Endothelial cell (in vitro differentiated cells): ENCODE measurements at regions not wholly inside any gene's neighbourhood (a gene's known extent, or its start where the extent isn't known, plus 50 kb on each side); places are given as distances from the start of the nearest gene placed in this dataset.
"Not testable (repeated sequence)": the region's sequence is repeated elsewhere in the genome, so short reads cannot be mapped to it uniquely, and the experiment has no call there.

Experiments
- DNase-seq: peaks from one replicate; pipeline ENCODE4 v3.0.0; 2021; ENCODE audit warnings: low spot score
- H3K27ac Mint-ChIP-seq: one replicate; pipeline ENCODE4 v1.8.0; 2021; ENCODE audit warnings: mixed read lengths, inconsistent platforms; ENCODE audit not compliant: unreplicated experiment
- H3K27me3 Mint-ChIP-seq: one replicate; pipeline ENCODE4 v1.8.0; 2021; ENCODE audit warnings: mild to moderate bottlenecking, moderate library complexity, mixed read lengths, inconsistent platforms; ENCODE audit not compliant: unreplicated experiment
- H3K36me3 Mint-ChIP-seq: one replicate; pipeline ENCODE4 v1.8.0; 2021; ENCODE audit warnings: mild to moderate bottlenecking, low read depth, mixed read lengths, inconsistent platforms; ENCODE audit not compliant: unreplicated experiment
- H3K4me1 Mint-ChIP-seq: one replicate; pipeline ENCODE4 v1.8.0; 2021; ENCODE audit warnings: mild to moderate bottlenecking, mixed read lengths, inconsistent platforms; ENCODE audit not compliant: unreplicated experiment
- H3K4me3 Mint-ChIP-seq: one replicate; pipeline ENCODE4 v1.8.0; 2021; ENCODE audit warnings: mild to moderate bottlenecking, mixed read lengths, inconsistent platforms; ENCODE audit not compliant: unreplicated experiment
- H3K9me3 Mint-ChIP-seq: one replicate; pipeline ENCODE4 v1.8.0; 2021; ENCODE audit warnings: mixed read lengths, inconsistent platforms; ENCODE audit not compliant: unreplicated experiment
- CTCF ChIP-seq: fragments of 200-600 bp; sonication (generic); IDR thresholded peaks from one replicate; pipeline ENCODE4 v1.5.0; 2021; ENCODE audit warnings: antibody characterized with exemption; ENCODE audit not compliant: unreplicated experiment

DNA sequence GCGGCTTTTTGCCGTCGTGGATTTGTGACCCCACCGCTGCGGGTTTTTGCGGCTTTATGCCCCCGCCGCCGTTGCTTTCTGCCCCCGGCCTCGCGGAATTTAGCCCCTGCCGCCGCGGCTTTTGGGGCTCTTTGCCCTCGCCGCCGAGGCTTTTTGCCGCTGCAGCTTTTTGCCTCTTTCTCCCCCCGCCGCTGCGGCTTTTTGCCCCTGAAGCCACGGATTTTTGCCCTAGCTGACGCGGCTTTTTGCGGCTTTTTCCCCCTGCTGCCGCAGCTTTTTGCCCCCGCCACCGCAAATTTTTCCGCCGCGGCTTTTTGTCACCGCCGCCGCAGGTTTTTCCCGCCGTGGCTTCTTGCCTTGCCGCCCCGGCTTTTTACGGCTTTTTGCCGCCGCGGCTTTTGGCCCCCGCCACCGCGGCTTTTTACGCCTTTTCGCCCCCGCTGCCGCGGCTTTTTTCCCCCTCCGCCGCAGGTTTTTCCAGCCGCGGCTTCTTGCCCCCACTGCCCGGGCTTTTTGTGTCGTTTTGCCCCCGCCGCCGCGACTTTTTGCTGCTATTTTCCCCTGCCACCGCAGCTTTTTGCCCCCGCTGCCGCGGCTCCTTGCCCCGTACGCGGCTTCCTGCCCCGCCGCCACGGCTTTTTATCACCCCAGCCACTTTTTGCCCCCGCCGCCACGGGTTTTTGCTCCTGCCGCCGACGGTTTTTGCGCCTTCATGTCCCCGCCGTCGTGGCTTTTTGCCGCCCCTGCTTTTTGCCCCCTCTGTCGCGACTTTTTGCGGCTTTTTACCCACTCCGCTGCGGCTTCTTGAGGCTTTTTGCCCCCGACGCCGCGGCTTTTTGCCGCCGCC, 3933.6 kb downstream of the SRGAP2C start:
- Mint-ChIP-seq H3K36me3 (peaks cover 6% of the 10 kb centered on the region), H3K4me1 (no peaks in the 10 kb centered on the region), H3K27me3 (peaks cover 4% of the 10 kb centered on the region), H3K4me3 (no peak overlapping the region), H3K27ac (no peak overlapping the region), H3K9me3 (peaks cover 12% of the 10 kb centered on the region)
- DNase-seq = no peak
- no peak for TF ChIP-seq CTCF

DNA sequence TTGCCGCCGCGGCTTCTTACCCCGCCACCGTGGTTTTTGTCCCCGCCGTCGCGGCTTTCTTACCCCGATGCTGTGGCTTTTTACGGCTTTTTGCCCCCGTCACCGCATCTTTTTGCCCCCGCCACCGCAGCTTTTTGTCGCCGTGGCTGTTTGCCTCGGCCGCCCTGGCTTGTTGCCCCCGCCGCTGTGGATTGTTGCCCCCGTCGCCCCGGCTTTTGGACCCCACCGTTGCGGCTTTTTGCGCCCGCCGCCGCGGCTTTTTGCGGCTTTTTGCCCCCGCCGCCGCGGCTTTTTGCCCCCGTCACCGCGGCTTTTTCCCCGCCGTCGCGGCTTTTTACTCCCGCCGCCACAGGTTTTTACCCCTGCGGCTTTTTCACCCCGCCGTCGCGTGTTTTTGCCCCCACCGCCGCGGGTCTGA, 3934.3 kb downstream of the SRGAP2C start:
- DNase-seq = no peak
- Mint-ChIP-seq H3K36me3 (peaks cover 6% of the 10 kb centered on the region), H3K27me3 (peaks cover 4% of the 10 kb centered on the region), H3K4me3 (no peak overlapping the region), H3K27ac (no peak overlapping the region), H3K9me3 (peaks cover 14% of the 10 kb centered on the region), H3K4me1 (no peaks in the 10 kb centered on the region)
- no peak for TF ChIP-seq CTCF

DNA sequence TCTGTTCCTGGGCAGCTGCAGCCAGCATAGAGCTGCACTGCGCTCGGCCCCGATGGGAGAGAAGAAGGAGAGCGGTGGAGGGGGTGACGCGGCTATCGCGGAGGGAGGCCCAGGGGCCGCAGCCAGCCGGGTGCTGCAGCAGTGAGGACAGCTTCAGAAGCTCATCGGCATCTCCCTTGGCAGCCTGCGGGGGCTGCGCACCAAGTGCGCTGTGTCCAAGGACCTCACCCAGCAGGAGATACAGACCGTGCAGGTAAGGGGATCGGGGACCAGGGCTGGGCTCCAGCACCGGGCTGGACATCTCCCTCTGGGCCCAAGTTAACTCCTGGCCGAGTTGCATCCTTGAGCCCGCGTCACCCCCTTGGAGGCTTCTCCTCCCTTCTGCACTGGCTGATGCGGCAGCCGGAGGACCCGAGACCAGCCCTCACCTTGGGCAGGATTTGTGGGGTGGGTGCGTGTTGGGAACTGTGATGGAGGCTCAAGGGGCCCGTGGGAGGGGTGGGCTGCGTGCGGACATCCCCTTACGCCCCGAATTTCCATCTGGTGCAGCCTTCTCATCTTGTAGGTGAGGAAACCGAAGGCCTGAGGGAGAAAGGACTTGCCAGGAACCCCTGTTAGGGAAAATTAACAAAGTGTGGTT, 3934.9 kb downstream of the SRGAP2C start:
- not testable (repeated sequence) for DNase-seq, H3K4me1 Mint-ChIP-seq, H3K27me3 Mint-ChIP-seq, H3K36me3 Mint-ChIP-seq, H3K27ac Mint-ChIP-seq, H3K4me3 Mint-ChIP-seq
- peaks cover 20% of the 10 kb centered on the region for H3K9me3 Mint-ChIP-seq

DNA sequence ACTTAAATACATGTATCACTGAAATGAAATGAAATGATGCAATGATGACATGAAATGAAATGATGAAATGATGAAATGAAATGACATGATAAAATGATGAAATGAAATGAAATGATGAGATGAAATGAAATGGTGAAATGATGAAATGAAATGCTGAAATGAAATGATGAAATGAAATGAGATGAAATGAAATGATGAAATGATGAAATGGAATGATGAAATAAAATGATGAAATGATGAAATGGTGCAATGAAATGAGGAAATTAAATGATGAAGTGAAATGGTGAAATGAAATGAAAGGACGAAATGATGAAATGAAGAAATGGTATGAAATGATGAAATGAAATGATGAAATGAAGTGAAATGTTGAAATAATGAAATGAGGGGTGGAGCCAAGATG, 3937.8 kb downstream of the SRGAP2C start:
- H3K9me3 Mint-ChIP-seq = peaks cover 20% of the 10 kb centered on the region

More for the DNA sequence above, 3937.8 kb downstream of the SRGAP2C start:
- not testable (repeated sequence) for H3K4me3 Mint-ChIP-seq, H3K27me3 Mint-ChIP-seq, H3K36me3 Mint-ChIP-seq, H3K4me1 Mint-ChIP-seq, DNase-seq, H3K27ac Mint-ChIP-seq
